Adrenal gland (tissue), 9 donors: ENCODE measurements at regions not wholly inside any gene's neighbourhood (a gene's known extent, or its start where the extent isn't known, plus 50 kb on each side); places are given as distances from the start of the nearest gene placed in this dataset.
"Not testable (repeated sequence)": the region's sequence is repeated elsewhere in the genome, so short reads cannot be mapped to it uniquely, and the experiment has no call there.

Experiments used
- DNase-seq, 7 donors: peaks; one replicate each; pipeline ENCODE4 v3.0.0-alpha.2; 2019 to 2020
- H3K27ac ChIP-seq, 5 donors: fragments of 200-600 bp; sonication (generic) in 4 of 5; 1 replicate in 3 of 5; 2 replicates in 2 of 5; pipeline versions ENCODE4 v1.5.1 to v1.8.0; 2016 to 2020; ENCODE audit warnings: mild to moderate bottlenecking in 1 of 5
- H3K27me3 ChIP-seq: fragments of 200-600 bp; 2 replicates; pipeline ENCODE4 v1.8.0; 2021
- H3K36me3 ChIP-seq, 2 donors: fragments of 200-600 bp; replicated peaks in 1 of 2; 1 replicate in 1 of 2; 2 replicates in 1 of 2; pipeline versions ENCODE4 v1.5.1 to v1.8.0; 2018 to 2022
- H3K4me1 ChIP-seq, 2 donors: fragments of 200-600 bp; replicated peaks in 1 of 2; 1 replicate in 1 of 2; 2 replicates in 1 of 2; pipeline versions ENCODE4 v1.5.1 to v1.8.0; 2018 to 2021
- H3K4me3 ChIP-seq, 4 donors: fragments of 200-600 bp; sonication (generic) in 3 of 4; one replicate each; pipeline ENCODE4 v1.5.1; 2016 to 2018
- H3K9me3 ChIP-seq, 3 donors: fragments of 200-600 bp; sonication (generic) in 1 of 3; replicated peaks in 1 of 3; 1 replicate in 2 of 3; 2 replicates in 1 of 3; pipeline versions ENCODE4 v1.5.1 to v1.8.0; 2016 to 2021
- POLR2A ChIP-seq, 2 donors: fragments of 450-650 bp; IDR thresholded peaks; one replicate each; pipeline ENCODE4 v1.6.1; 2017; ENCODE audit warnings: antibody characterized with exemption in 2 of 2, mild to moderate bottlenecking in 2 of 2, moderate library complexity in 1 of 2
- WGBS, 4 donors: extraction: QIAGEN DNeasy Blood & Tissue Kit in 2 of 4; methylation state at CpG; one replicate each; pipeline versions ENCODE4 v1.1.5 to v1.1.7; 2013 to 2017; 5-methylcytosine and 5-hydroxymethylcytosine counted together
- intact Hi-C, 2 donors: fragments of 100-400 bp; cut with DNase I; formaldehyde crosslinking; loops; one replicate each; pipeline versions ENCODE4 v1.14.1 to v1.15.0; 2022 to 2023
- TF ChIP-seq, protein P1 (sequence below), 6 experiments: fragments of 450-650 bp in 4 of 6; fragments of 200-600 bp in 2 of 6; sonication (generic) in 1 of 6; IDR thresholded peaks; 1 replicate in 5 of 6; 2 replicates in 1 of 6; pipeline versions ENCODE4 v1.5.1 to v1.8.0; 2016 to 2021; ENCODE audit warnings: antibody characterized with exemption in 6 of 6, mild to moderate bottlenecking in 2 of 6, moderate library complexity in 1 of 6
- donor health status: healthy with polysubstance abuse.
- donor health status: Bipolar disorder and iron deficiency.
- donor health status: DM: yes; HTN: yes; CAD: no.
- donor health status: DM: no; HTN: no; CAD: no.
- donor health status: DM: no; HTN: no; CAD: no.

DNA sequence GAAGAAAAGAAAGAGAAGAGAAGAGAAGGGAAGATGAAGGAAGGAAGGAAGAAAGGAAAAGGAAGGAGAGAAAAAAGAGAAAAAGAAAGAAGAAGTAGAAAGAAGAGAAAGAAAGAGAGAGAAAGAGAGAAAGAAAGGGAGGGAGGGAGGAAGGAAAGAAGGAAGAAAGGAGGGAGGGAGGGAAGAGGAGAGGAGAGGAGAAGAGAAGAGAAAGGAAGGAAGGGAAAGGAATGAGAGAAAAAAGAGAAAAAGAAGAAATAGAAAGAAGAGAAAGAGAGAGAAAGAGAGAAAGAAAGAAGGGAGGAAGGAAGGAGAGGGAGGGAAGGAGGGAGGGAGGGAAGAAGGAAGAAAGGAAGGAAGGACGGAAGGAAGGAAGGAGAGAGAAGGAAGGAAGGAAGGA is 217.9 kb upstream of the POU1F1 start:
- 63 to 83% (median 78%) methylated on average over 1 of the region's 1 CpG; no CpG with 5 or more reads in 1 of the 4 donors for WGBS, 4 donors
- Histone ChIP-seq H3K27ac (no peak overlapping the region), H3K4me1 (no peaks in the 10 kb centered on the region), H3K36me3 (no peaks in the 10 kb centered on the region), H3K27me3 (no peaks in the 10 kb centered on the region), H3K4me3 (no peak overlapping the region), H3K9me3 (no peaks in the 10 kb centered on the region)
- TF ChIP-seq, protein P1, sequence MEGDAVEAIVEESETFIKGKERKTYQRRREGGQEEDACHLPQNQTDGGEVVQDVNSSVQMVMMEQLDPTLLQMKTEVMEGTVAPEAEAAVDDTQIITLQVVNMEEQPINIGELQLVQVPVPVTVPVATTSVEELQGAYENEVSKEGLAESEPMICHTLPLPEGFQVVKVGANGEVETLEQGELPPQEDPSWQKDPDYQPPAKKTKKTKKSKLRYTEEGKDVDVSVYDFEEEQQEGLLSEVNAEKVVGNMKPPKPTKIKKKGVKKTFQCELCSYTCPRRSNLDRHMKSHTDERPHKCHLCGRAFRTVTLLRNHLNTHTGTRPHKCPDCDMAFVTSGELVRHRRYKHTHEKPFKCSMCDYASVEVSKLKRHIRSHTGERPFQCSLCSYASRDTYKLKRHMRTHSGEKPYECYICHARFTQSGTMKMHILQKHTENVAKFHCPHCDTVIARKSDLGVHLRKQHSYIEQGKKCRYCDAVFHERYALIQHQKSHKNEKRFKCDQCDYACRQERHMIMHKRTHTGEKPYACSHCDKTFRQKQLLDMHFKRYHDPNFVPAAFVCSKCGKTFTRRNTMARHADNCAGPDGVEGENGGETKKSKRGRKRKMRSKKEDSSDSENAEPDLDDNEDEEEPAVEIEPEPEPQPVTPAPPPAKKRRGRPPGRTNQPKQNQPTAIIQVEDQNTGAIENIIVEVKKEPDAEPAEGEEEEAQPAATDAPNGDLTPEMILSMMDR (IDR thresholded peaks at IDR 0.05): no peak
- no peak for TF ChIP-seq POLR2A (IDR thresholded peaks at IDR 0.05)
- DNase-seq: no peak
- intact Hi-C loops: no loop called here

- 71 to 79% (median 75%) methylated on average over 2 of the region's 2 CpGs for WGBS, 4 donors
- no peaks in the 10 kb centered on the region for H3K36me3 ChIP-seq
- TF ChIP-seq, protein P1 (IDR thresholded peaks at IDR 0.05): no peak
- TF ChIP-seq POLR2A (IDR thresholded peaks at IDR 0.05): no peak
- H3K9me3 ChIP-seq: no peaks in the 10 kb centered on the region
- no peak overlapping the region for H3K27ac ChIP-seq
- H3K4me1 ChIP-seq: no peaks in the 10 kb centered on the region
- no peak overlapping the region for H3K4me3 ChIP-seq
- DNase-seq: no peak
- intact Hi-C loops: no loop called here
- H3K27me3 ChIP-seq: no peaks in the 10 kb centered on the region
Measured at GRCh38 chr3:87491843-87492242, 215.5 kb upstream of the POU1F1 start.

DNA sequence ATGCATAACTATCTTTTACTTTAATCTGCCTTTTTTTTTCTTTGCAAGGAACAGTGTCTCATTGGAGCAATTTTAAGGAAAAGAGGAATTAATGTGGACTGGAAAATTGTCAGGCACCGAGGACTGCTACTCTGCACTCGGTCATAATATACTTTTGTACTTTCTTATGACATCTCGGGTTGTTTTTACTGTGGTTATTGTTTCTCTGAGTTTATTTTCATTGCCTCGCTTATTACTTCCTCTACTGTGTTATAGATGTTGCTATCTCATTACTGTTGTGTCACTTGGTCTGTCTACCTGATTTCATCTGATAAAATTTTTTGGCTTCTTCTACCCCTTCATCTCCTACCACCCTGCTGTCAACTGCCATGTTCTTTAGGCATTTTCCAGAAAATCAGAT is 213.5 kb upstream of the POU1F1 start:
- Histone ChIP-seq H3K27me3 (no peaks in the 10 kb centered on the region), H3K4me3 (no peak overlapping the region), H3K36me3 (no peaks in the 10 kb centered on the region), H3K9me3 (no peaks in the 10 kb centered on the region), H3K27ac (no peak overlapping the region), H3K4me1 (no peaks in the 10 kb centered on the region)
- no peak for DNase-seq
- 61 to 76% (median 68%) methylated on average over 4 of the region's 4 CpGs for WGBS, 4 donors
- no peak for TF ChIP-seq POLR2A (IDR thresholded peaks at IDR 0.05)
- TF ChIP-seq, protein P1 (IDR thresholded peaks at IDR 0.05): no peak
- intact Hi-C loops: no loop called here

GRCh38 chr3:87488765-87489164 is 212.4 kb upstream of the POU1F1 start:
- Histone ChIP-seq H3K4me1 (no peaks in the 10 kb centered on the region), H3K4me3 (no peak overlapping the region), H3K27me3 (no peaks in the 10 kb centered on the region), H3K9me3 (no peaks in the 10 kb centered on the region), H3K27ac (no peak overlapping the region), H3K36me3 (no peaks in the 10 kb centered on the region)
- DNase-seq: no peak
- WGBS, 4 donors: 36 to 45% (median 44%) methylated on average over 2 of the region's 2 CpGs
- no peak for TF ChIP-seq POLR2A (IDR thresholded peaks at IDR 0.05)
- TF ChIP-seq, protein P1 (IDR thresholded peaks at IDR 0.05): no peak
- intact Hi-C loops: no loop called here

DNA sequence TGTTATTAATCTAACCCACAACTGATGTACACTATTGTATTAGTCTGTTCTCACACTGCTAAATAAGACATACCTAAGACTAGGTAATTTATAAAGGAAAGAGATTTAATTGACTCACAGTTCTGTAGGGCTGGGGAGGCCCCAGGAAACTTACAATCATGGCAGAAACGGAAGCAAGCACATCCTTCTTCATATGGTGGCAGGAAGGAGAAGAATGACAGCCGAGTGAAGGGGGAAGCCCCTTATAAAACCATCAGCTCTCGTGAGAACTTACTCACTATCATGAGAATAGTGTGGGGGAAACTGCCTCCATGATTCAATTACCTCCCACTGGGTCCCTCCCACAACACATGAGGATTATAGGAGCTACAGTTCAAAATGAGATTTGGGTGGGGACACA is 210.3 kb upstream of the POU1F1 start:
- WGBS, 4 donors: 41 to 51% (median 46%) methylated on average over 3 of the region's 3 CpGs
- intact Hi-C loops: not testable (repeated sequence)

More for the DNA sequence above, 210.3 kb upstream of the POU1F1 start:
- H3K27ac ChIP-seq, H3K36me3 ChIP-seq, DNase-seq, H3K4me3 ChIP-seq, H3K27me3 ChIP-seq, H3K4me1 ChIP-seq, H3K9me3 ChIP-seq: not testable (repeated sequence)
